ENCODE measurements at regions not wholly inside any gene's neighbourhood (a gene's known extent, or its start where the extent isn't known, plus 50 kb on each side); places are given as distances from the start of the nearest gene placed in this dataset.
A peak's percentile ranks its signal among the peaks of the same experiment; 100 is the strongest.

- no peaks in the 10 kb centered on the region for H4K20me1 ChIP-seq (ENCODE audit: control insufficient read depth, extremely low read depth, insufficient read depth, low read length)
- H2AFZ ChIP-seq (ENCODE audit: control insufficient read depth, low read length): no peak overlapping the region
- DNase-seq (ENCODE audit: low read depth, low spot score) (no peak), FAIRE-seq (no peak)
- no peak for TF ChIP-seq EZH2 (IDR thresholded peaks at IDR 0.05; ENCODE audit: low read length)
- TF ChIP-seq, protein P1, sequence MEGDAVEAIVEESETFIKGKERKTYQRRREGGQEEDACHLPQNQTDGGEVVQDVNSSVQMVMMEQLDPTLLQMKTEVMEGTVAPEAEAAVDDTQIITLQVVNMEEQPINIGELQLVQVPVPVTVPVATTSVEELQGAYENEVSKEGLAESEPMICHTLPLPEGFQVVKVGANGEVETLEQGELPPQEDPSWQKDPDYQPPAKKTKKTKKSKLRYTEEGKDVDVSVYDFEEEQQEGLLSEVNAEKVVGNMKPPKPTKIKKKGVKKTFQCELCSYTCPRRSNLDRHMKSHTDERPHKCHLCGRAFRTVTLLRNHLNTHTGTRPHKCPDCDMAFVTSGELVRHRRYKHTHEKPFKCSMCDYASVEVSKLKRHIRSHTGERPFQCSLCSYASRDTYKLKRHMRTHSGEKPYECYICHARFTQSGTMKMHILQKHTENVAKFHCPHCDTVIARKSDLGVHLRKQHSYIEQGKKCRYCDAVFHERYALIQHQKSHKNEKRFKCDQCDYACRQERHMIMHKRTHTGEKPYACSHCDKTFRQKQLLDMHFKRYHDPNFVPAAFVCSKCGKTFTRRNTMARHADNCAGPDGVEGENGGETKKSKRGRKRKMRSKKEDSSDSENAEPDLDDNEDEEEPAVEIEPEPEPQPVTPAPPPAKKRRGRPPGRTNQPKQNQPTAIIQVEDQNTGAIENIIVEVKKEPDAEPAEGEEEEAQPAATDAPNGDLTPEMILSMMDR (optimal IDR thresholded peaks at IDR 0.05 in 1 of 3, IDR thresholded peaks at IDR 0.05 in 1 of 3, conservative IDR thresholded peaks at IDR 0.05 in 1 of 3; ENCODE audit: extremely low read depth in 1 of 3, insufficient read depth in 2 of 3, low read length in 3 of 3): no peak
- H3K4me3 ChIP-seq (ENCODE audit: control insufficient read depth in 2 of 3, extremely low read depth in 1 of 3, insufficient read depth in 2 of 3, low read depth in 1 of 3, low read length in 3 of 3): no peak overlapping the region
- H3K4me2 ChIP-seq (ENCODE audit: control insufficient read depth, extremely low read depth, insufficient read depth, low read depth, low read length): no peak overlapping the region
- H3K9me3 ChIP-seq (ENCODE audit: control insufficient read depth, low read depth, low read length): no peaks in the 10 kb centered on the region
- no peaks in the 10 kb centered on the region for H3K27me3 ChIP-seq (ENCODE audit: control insufficient read depth, extremely low read depth, insufficient read depth, low read length)
- H3K4me1 ChIP-seq (ENCODE audit: control insufficient read depth, extremely low read depth, insufficient read depth, low read length): peaks cover 22% of the 10 kb centered on the region
- H3K36me3 ChIP-seq (ENCODE audit: control insufficient read depth in 2 of 2, extremely low read depth in 1 of 2, insufficient read depth in 2 of 2, low read length in 2 of 2): no peaks in the 10 kb centered on the region
- no peaks in the 10 kb centered on the region for H3K9me1 ChIP-seq (ENCODE audit: control insufficient read depth, extremely low read depth, insufficient read depth, low read length)
- dilution Hi-C loops (cut with MboI; ENCODE audit: extremely low pct_ligation_motif_present, low sequenced_read_pairs): no loop called here
- no peaks in the 10 kb centered on the region for H3K79me2 ChIP-seq (ENCODE audit: control insufficient read depth, insufficient read depth, low read length)
- no peak overlapping the region for H3K27ac ChIP-seq (ENCODE audit: control insufficient read depth, insufficient read depth, low read length)
- H3K9ac ChIP-seq (ENCODE audit: control insufficient read depth, extremely low read depth, insufficient read depth, low read length): no peak overlapping the region
Measured at GRCh38 chr1:9451081-9451480, 88.2 kb upstream of the SLC25A33 start.

DNA sequence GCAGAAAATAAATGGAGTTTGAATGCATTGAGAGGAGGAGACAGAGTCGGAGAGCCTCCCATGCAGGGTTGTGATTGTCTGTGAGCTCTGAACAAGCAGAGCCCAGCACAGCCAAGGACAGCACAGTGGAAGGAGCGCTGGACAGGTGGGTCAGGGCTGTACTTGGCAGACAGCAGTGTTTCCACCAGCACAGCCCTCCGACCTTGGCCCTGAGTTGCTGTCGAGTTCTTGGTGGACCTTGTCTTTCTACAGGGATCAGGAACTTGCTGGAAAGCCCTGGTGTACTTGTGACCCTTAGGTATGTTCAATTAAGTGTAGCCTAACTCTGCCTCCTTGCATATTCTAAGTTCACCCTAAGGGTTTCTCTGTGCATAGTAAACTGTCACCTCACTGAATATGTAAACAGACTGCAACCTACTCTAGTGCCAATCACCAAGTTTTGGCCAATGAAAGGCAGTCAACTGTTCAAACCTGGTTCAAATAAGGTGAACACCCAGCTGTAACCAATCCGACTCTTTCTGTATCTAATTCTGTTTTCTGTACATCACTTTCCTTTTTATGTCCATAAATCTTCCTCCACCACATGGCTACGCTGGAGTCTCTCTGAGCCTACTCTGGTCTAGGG is 86.6 kb upstream of the SLC25A33 start:
- Histone ChIP-seq H3K9ac (ENCODE audit: control insufficient read depth, extremely low read depth, insufficient read depth, low read length) (no peak overlapping the region), H3K4me3 (ENCODE audit: control insufficient read depth in 2 of 3, extremely low read depth in 1 of 3, insufficient read depth in 2 of 3, low read depth in 1 of 3, low read length in 3 of 3) (no peak overlapping the region), H3K9me1 (ENCODE audit: control insufficient read depth, extremely low read depth, insufficient read depth, low read length) (no peaks in the 10 kb centered on the region), H3K27ac (ENCODE audit: control insufficient read depth, insufficient read depth, low read length) (no peak overlapping the region), H3K4me2 (ENCODE audit: control insufficient read depth, extremely low read depth, insufficient read depth, low read depth, low read length) (no peak overlapping the region), H3K4me1 (ENCODE audit: control insufficient read depth, extremely low read depth, insufficient read depth, low read length) (peaks cover 17% of the 10 kb centered on the region), H4K20me1 (ENCODE audit: control insufficient read depth, extremely low read depth, insufficient read depth, low read length) (no peaks in the 10 kb centered on the region), H3K79me2 (ENCODE audit: control insufficient read depth, insufficient read depth, low read length) (no peaks in the 10 kb centered on the region), H3K36me3 (ENCODE audit: control insufficient read depth in 2 of 2, extremely low read depth in 1 of 2, insufficient read depth in 2 of 2, low read length in 2 of 2) (no peaks in the 10 kb centered on the region), H2AFZ (ENCODE audit: control insufficient read depth, low read length) (no peak overlapping the region), H3K9me3 (ENCODE audit: control insufficient read depth, low read depth, low read length) (no peaks in the 10 kb centered on the region), H3K27me3 (ENCODE audit: control insufficient read depth, extremely low read depth, insufficient read depth, low read length) (no peaks in the 10 kb centered on the region)
- DNase-seq (ENCODE audit: low read depth, low spot score) (no peak), FAIRE-seq (peak; percentile 20)
- no peak for TF ChIP-seq EZH2 (IDR thresholded peaks at IDR 0.05; ENCODE audit: low read length)
- TF ChIP-seq, protein P1 (optimal IDR thresholded peaks at IDR 0.05 in 1 of 3, IDR thresholded peaks at IDR 0.05 in 1 of 3, conservative IDR thresholded peaks at IDR 0.05 in 1 of 3; ENCODE audit: extremely low read depth in 1 of 3, insufficient read depth in 2 of 3, low read length in 3 of 3): no peak
- dilution Hi-C loops (cut with MboI; ENCODE audit: extremely low pct_ligation_motif_present, low sequenced_read_pairs): no loop called here

All from keratinocyte (primary cell).